ENCODE measurements at regions not wholly inside any gene's neighbourhood (a gene's known extent, or its start where the extent isn't known, plus 50 kb on each side); places are given as distances from the start of the nearest gene placed in this dataset.

GRCh38 chr7:117962366-117962994 is 89.2 kb upstream of the CTTNBP2 start:
- no peaks in the 10 kb centered on the region for H3K27me3 ChIP-seq
- H3K36me3 ChIP-seq, result no peaks in the 10 kb centered on the region
- intact Hi-C loops (cut with DNase I; ENCODE audit: low total_unique reads), result no loop called here
- no peak for TF ChIP-seq POLR2A (IDR thresholded peaks at IDR 0.05)
- no peak overlapping the region for H3K4me3 ChIP-seq
- DNase-seq, result no peak
- peaks cover 0 to 25% of the 10 kb centered on the region in 2 donors for H3K4me1 ChIP-seq
- peak overlapping the region; percentile 69 to 81 for H3K27ac ChIP-seq
- H3K9me3 ChIP-seq, result no peaks in the 10 kb centered on the region

GRCh38 chr7:117963264-117964197 is 90.3 kb upstream of the CTTNBP2 start:
- H3K4me1 ChIP-seq, result peaks cover 0 to 25% of the 10 kb centered on the region in 2 donors
- DNase-seq, result peak in 1 of 2 donors; percentile 52

GRCh38 chr7:117970801-117971200 is 97.6 kb upstream of the CTTNBP2 start:
- H3K36me3 ChIP-seq, result no peaks in the 10 kb centered on the region
- H3K9me3 ChIP-seq, result peaks cover 0 to 9% of the 10 kb centered on the region in 2 donors
- DNase-seq, result no peak
- TF ChIP-seq POLR2A (IDR thresholded peaks at IDR 0.05) (no peak), CTCF (IDR thresholded peaks at IDR 0.05) (no peak)
- H3K27ac ChIP-seq, result no peak overlapping the region
- no peak overlapping the region for H3K4me3 ChIP-seq
- H3K4me1 ChIP-seq, result peaks cover 0 to 6% of the 10 kb centered on the region in 2 donors
- no peaks in the 10 kb centered on the region for H3K27me3 ChIP-seq
- intact Hi-C loops (cut with DNase I; ENCODE audit: low total_unique reads), result no loop called here

More at GRCh38 chr7:117963264-117964197, 90.3 kb upstream of the CTTNBP2 start:
- Histone ChIP-seq H3K4me3 (no peak overlapping the region), H3K9me3 (no peaks in the 10 kb centered on the region), H3K36me3 (no peaks in the 10 kb centered on the region), H3K27ac (peak overlapping the region; percentile 69 to 81), H3K27me3 (no peaks in the 10 kb centered on the region)
- intact Hi-C loops (cut with DNase I; ENCODE audit: low total_unique reads), result no loop called here
- TF ChIP-seq CTCF (IDR thresholded peaks at IDR 0.05), result no peak
- no peak for TF ChIP-seq POLR2A (IDR thresholded peaks at IDR 0.05)

GRCh38 chr7:117971556-117972244 is 98.5 kb upstream of the CTTNBP2 start:
- intact Hi-C loops (cut with DNase I; ENCODE audit: low total_unique reads), result no loop called here
- no peaks in the 10 kb centered on the region for H3K36me3 ChIP-seq
- no peak for TF ChIP-seq CTCF (IDR thresholded peaks at IDR 0.05)
- TF ChIP-seq POLR2A (IDR thresholded peaks at IDR 0.05), result no peak
- no peak overlapping the region for H3K4me3 ChIP-seq
- peaks cover 0 to 9% of the 10 kb centered on the region in 2 donors for H3K9me3 ChIP-seq
- H3K27me3 ChIP-seq, result no peaks in the 10 kb centered on the region
- no peak for DNase-seq
- H3K4me1 ChIP-seq, result peaks cover 0 to 4% of the 10 kb centered on the region in 2 donors
- H3K27ac ChIP-seq, result no peak overlapping the region

GRCh38 chr7:117972606-117973005 is 99.4 kb upstream of the CTTNBP2 start:
- Histone ChIP-seq H3K9me3 (peaks cover 0 to 9% of the 10 kb centered on the region in 2 donors), H3K27ac (peak overlapping the region; percentile 45 to 49), H3K27me3 (no peaks in the 10 kb centered on the region), H3K4me1 (peaks cover 0 to 4% of the 10 kb centered on the region in 2 donors), H3K36me3 (no peaks in the 10 kb centered on the region), H3K4me3 (no peak overlapping the region)
- intact Hi-C loops (cut with DNase I; ENCODE audit: low total_unique reads), result no loop called here
- no peak for TF ChIP-seq POLR2A (IDR thresholded peaks at IDR 0.05)
- no peak for TF ChIP-seq CTCF (IDR thresholded peaks at IDR 0.05)
- DNase-seq, result peak in 1 of 2 donors; percentile 31
